Inflammatory macrophage treated with lipopolysaccharide for 4 hours (primary cell): ENCODE measurements at regions not wholly inside any gene's neighbourhood (a gene's known extent, or its start where the extent isn't known, plus 50 kb on each side); places are given as distances from the start of the nearest gene placed in this dataset.
"Not testable (repeated sequence)": the region's sequence is repeated elsewhere in the genome, so short reads cannot be mapped to it uniquely, and the experiment has no call there.

Experiments used
- DNase-seq: peaks from one replicate; pipeline ENCODE4 v3.0.0-alpha.2; 2020

GRCh38 chr4:27368781-27369180 lies 508.1 kb downstream of the STIM2 start:
- no peak for DNase-seq

- DNase-seq, result no peak
Measured at GRCh38 chr4:27381815-27382214, 521.2 kb downstream of the STIM2 start.

- DNase-seq, result no peak
Measured at GRCh38 chr4:27387711-27388110, 527.1 kb downstream of the STIM2 start.

- DNase-seq, result no peak
Measured at GRCh38 chr4:27397886-27398285, 537.2 kb downstream of the STIM2 start.

GRCh38 chr4:27398631-27399310 lies 538.1 kb downstream of the STIM2 start:
- no peak for DNase-seq

GRCh38 chr4:27407616-27408015 lies 547.0 kb downstream of the STIM2 start:
- DNase-seq, result no peak

- no peak for DNase-seq
Measured at GRCh38 chr4:27412613-27413012, 552.0 kb downstream of the STIM2 start.

GRCh38 chr4:27414887-27415731 lies 554.5 kb downstream of the STIM2 start:
- no peak for DNase-seq

- no peak for DNase-seq
Measured at GRCh38 chr4:27428661-27429060, 568.0 kb downstream of the STIM2 start.

GRCh38 chr4:27429364-27429871 lies 568.8 kb downstream of the STIM2 start:
- no peak for DNase-seq

GRCh38 chr4:27442146-27442545 lies 581.5 kb downstream of the STIM2 start:
- no peak for DNase-seq

- DNase-seq, result not testable (repeated sequence)
Measured at GRCh38 chr4:27442661-27443060, 582.0 kb downstream of the STIM2 start.

GRCh38 chr4:27463816-27464215 lies 603.2 kb downstream of the STIM2 start:
- DNase-seq, result no peak

GRCh38 chr4:27467351-27467750 lies 606.7 kb downstream of the STIM2 start:
- no peak for DNase-seq

GRCh38 chr4:27472364-27472763 lies 611.7 kb downstream of the STIM2 start:
- DNase-seq, result no peak

- DNase-seq, result no peak
Measured at GRCh38 chr4:27474691-27475090, 614.0 kb downstream of the STIM2 start.

GRCh38 chr4:27484216-27484615 lies 623.6 kb downstream of the STIM2 start:
- DNase-seq, result no peak

- DNase-seq, result no peak
Measured at GRCh38 chr4:27490315-27490714, 629.7 kb downstream of the STIM2 start.

GRCh38 chr4:27490766-27491165 lies 630.1 kb downstream of the STIM2 start:
- no peak for DNase-seq

GRCh38 chr4:27506401-27506800 lies 645.8 kb downstream of the STIM2 start:
- no peak for DNase-seq

- no peak for DNase-seq
Measured at GRCh38 chr4:27514711-27515110, 654.1 kb downstream of the STIM2 start.

GRCh38 chr4:27515140-27515539 lies 654.5 kb downstream of the STIM2 start:
- DNase-seq, result no peak

- DNase-seq, result no peak
Measured at GRCh38 chr4:27518876-27519275, 658.2 kb downstream of the STIM2 start.

GRCh38 chr4:27524224-27524623 lies 663.6 kb downstream of the STIM2 start:
- DNase-seq, result no peak
